ENCODE measurements at regions not wholly inside any gene's neighbourhood (a gene's known extent, or its start where the extent isn't known, plus 50 kb on each side); places are given as distances from the start of the nearest gene placed in this dataset.
"Not testable (repeated sequence)": the region's sequence is repeated elsewhere in the genome, so short reads cannot be mapped to it uniquely, and the experiment has no call there.

GRCh38 chr13:54110597-54110996 is 1082.0 kb downstream of the OLFM4 start:
- POLR2A ChIA-PET: no interaction called here
- TF ChIP-seq, protein P1, sequence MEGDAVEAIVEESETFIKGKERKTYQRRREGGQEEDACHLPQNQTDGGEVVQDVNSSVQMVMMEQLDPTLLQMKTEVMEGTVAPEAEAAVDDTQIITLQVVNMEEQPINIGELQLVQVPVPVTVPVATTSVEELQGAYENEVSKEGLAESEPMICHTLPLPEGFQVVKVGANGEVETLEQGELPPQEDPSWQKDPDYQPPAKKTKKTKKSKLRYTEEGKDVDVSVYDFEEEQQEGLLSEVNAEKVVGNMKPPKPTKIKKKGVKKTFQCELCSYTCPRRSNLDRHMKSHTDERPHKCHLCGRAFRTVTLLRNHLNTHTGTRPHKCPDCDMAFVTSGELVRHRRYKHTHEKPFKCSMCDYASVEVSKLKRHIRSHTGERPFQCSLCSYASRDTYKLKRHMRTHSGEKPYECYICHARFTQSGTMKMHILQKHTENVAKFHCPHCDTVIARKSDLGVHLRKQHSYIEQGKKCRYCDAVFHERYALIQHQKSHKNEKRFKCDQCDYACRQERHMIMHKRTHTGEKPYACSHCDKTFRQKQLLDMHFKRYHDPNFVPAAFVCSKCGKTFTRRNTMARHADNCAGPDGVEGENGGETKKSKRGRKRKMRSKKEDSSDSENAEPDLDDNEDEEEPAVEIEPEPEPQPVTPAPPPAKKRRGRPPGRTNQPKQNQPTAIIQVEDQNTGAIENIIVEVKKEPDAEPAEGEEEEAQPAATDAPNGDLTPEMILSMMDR (IDR thresholded peaks at IDR 0.05; ENCODE audit: control extremely low read depth, extremely low read depth, low read depth, missing control alignments): no peak
- CTCF ChIA-PET: no interaction called here
- DNase-seq (ENCODE audit: extremely low spot score): no peak

DNA sequence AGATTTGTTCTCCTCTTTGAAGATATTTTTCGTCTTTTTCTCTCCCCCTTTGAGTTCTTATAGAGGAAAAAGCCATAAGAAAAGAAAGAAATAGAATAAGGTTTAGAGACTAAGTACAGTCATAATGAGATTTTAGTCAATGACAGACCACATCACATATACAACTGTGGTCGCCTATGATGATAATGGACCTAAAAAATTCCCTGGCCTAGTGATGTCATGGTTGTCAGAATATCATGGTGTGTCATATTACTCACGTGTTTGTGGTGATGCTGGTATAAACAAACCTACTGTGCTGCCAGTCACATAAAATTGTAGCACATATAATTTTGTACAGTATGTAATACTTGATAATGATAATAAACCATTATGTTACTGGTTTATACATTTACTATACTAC is 1096.1 kb downstream of the OLFM4 start:
- DNase-seq (ENCODE audit: extremely low spot score): no peak
- TF ChIP-seq, protein P1 (IDR thresholded peaks at IDR 0.05; ENCODE audit: control extremely low read depth, extremely low read depth, low read depth, missing control alignments): no peak
- CTCF ChIA-PET: no interaction called here
- POLR2A ChIA-PET: no interaction called here

GRCh38 chr13:54130931-54131330 is 1102.3 kb downstream of the OLFM4 start:
- POLR2A ChIA-PET; CTCF ChIA-PET; DNase-seq (ENCODE audit: extremely low spot score): not testable (repeated sequence)

- DNase-seq (ENCODE audit: extremely low spot score); POLR2A ChIA-PET; CTCF ChIA-PET: not testable (repeated sequence)
Measured at GRCh38 chr13:54131433-54131832, 1102.8 kb downstream of the OLFM4 start.

DNA sequence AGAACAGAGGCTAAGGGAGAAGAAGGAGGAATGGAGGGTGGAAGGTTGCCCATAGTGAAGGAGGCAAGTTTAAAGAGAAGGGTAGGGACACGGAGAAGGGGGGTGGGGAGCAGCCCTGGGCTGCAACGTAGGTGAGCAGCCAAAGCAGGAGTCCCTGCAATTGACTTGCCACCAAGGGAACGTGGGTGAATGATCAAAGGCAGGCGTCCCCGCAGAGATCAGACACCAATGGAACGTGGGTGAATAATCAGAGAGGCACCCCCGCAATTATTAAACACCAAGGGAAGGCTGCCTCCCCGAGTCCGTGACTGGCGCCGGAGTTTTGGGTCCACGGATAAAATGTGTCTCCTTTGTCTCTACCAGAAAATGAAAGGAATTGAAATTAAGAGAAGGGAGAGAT is 1103.5 kb downstream of the OLFM4 start:
- DNase-seq (ENCODE audit: extremely low spot score); CTCF ChIA-PET; POLR2A ChIA-PET: not testable (repeated sequence)

DNA sequence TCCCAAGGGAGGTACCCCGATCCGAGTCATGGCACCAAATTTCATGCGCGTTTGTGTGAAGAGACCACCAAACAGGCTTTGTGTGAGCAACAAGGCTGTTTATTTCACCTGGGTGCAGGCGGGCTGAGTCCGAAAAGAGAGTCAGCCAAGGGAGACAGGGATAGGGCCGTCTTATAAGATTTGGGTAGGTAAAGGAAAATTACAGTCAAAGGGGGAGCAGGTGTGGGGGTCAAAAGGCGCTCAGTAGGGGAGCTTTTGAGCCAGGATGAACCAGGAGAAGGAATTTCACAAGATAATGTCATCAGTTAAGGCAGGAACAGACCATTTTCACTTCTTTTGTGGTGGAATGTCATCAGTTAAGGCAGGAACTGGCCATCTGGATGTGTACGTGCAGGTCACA is 1104.1 kb downstream of the OLFM4 start:
- CTCF ChIA-PET, POLR2A ChIA-PET: not testable (repeated sequence)

GRCh38 chr13:54133746-54134145 is 1105.1 kb downstream of the OLFM4 start:
- TF ChIP-seq, protein P1 (IDR thresholded peaks at IDR 0.05; ENCODE audit: control extremely low read depth, extremely low read depth, low read depth, missing control alignments): no peak
- ChIA-PET POLR2A (no interaction called here), CTCF (no interaction called here)
- DNase-seq (ENCODE audit: extremely low spot score): no peak

More for the DNA sequence above, 1104.1 kb downstream of the OLFM4 start:
- DNase-seq (ENCODE audit: extremely low spot score): not testable (repeated sequence)

- POLR2A ChIA-PET: no interaction called here
- CTCF ChIA-PET: no interaction called here
- no peak for DNase-seq (ENCODE audit: extremely low spot score)
- TF ChIP-seq, protein P1 (IDR thresholded peaks at IDR 0.05; ENCODE audit: control extremely low read depth, extremely low read depth, low read depth, missing control alignments): no peak
Measured at GRCh38 chr13:54144828-54145227, 1116.2 kb downstream of the OLFM4 start.

DNA sequence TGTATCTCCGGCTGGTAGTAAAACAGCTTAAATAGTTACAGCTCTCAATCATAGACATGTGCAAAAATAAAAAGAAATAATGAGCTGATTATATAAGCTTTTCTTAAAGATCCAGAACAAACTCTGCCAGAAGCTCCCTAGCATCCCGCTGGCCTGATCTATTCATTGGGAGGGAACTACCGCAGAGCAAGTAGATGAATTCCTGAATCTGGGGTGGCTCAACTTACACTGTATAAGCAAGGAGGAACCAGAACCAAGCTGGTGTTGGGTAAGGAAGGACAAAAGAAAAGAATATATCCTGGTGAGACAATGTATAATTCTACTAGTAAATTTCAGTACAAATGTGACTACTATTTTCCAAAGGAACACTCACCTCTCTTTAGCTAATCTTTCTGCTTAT is 1122.2 kb downstream of the OLFM4 start:
- CTCF ChIA-PET: no interaction called here
- DNase-seq (ENCODE audit: extremely low spot score): no peak
- POLR2A ChIA-PET: no interaction called here
- TF ChIP-seq, protein P1 (IDR thresholded peaks at IDR 0.05; ENCODE audit: control extremely low read depth, extremely low read depth, low read depth, missing control alignments): no peak
